ENCODE measurements at regions not wholly inside any gene's neighbourhood (a gene's known extent, or its start where the extent isn't known, plus 50 kb on each side); places are given as distances from the start of the nearest gene placed in this dataset.
"Not testable (repeated sequence)": the region's sequence is repeated elsewhere in the genome, so short reads cannot be mapped to it uniquely, and the experiment has no call there.

- Histone ChIP-seq H3K79me2 (ENCODE audit: insufficient read depth) (no peaks in the 10 kb centered on the region), H3K4me3 (ENCODE audit: low read depth in 2 of 2, low read length in 1 of 2) (no peak overlapping the region), H3K36me3 (replicated peaks in 1 of 2; ENCODE audit: control insufficient read depth in 1 of 2, insufficient read depth in 2 of 2, low read length in 1 of 2) (no peaks in the 10 kb centered on the region), H3K9me3 (no peaks in the 10 kb centered on the region), H3K9ac (no peak overlapping the region), H3K4me1 (ENCODE audit: control insufficient read depth in 1 of 2, insufficient read depth in 2 of 2, low read depth in 1 of 2, low read length in 1 of 2) (no peaks in the 10 kb centered on the region), H3K27me3 (ENCODE audit: insufficient read depth) (peaks cover 40% of the 10 kb centered on the region; the same call in 1 of the 2 replicates), H3K27ac (ENCODE audit: low read depth in 2 of 2, low read length in 1 of 2) (no peak overlapping the region), H3K9me2 (no peaks in the 10 kb centered on the region), H3K4me2 (no peak overlapping the region), H2AFZ (ENCODE audit: low read depth) (no peak overlapping the region), H4K20me1 (ENCODE audit: insufficient read depth) (no peaks in the 10 kb centered on the region), H3F3A (replicated peaks; ENCODE audit: insufficient read depth) (no peaks in the 10 kb centered on the region)
- CTCF ChIA-PET = interaction anchor here (0.7 to 1.8 kb wide), 10 partner anchors 9 to 314 kb away, joined by 3 to 13 read pairs (median 3); no protein-coding TSS in a partner anchor
- no peak for TF ChIP-seq FOXJ3 (CRISPR knock-in tag; IDR thresholded peaks at IDR 0.05)
- TF ChIP-seq ELF1 (IDR thresholded peaks at IDR 0.05) = no peak
- TF ChIP-seq, protein P1, sequence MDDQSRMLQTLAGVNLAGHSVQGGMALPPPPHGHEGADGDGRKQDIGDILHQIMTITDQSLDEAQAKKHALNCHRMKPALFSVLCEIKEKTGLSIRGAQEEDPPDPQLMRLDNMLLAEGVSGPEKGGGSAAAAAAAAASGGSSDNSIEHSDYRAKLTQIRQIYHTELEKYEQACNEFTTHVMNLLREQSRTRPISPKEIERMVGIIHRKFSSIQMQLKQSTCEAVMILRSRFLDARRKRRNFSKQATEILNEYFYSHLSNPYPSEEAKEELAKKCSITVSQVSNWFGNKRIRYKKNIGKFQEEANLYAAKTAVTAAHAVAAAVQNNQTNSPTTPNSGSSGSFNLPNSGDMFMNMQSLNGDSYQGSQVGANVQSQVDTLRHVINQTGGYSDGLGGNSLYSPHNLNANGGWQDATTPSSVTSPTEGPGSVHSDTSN (IDR thresholded peaks at IDR 0.05) = no peak
- no peak for TF ChIP-seq RXRA (IDR thresholded peaks at IDR 0.05; ENCODE audit: borderline replicate concordance, low read depth)
- no peak for TF ChIP-seq FOSL2 (IDR thresholded peaks at IDR 0.05; ENCODE audit: borderline replicate concordance, low read depth)
- no peak for TF ChIP-seq RFX5 (IDR thresholded peaks at IDR 0.05; ENCODE audit: low read length)
- TF ChIP-seq, protein P2, sequence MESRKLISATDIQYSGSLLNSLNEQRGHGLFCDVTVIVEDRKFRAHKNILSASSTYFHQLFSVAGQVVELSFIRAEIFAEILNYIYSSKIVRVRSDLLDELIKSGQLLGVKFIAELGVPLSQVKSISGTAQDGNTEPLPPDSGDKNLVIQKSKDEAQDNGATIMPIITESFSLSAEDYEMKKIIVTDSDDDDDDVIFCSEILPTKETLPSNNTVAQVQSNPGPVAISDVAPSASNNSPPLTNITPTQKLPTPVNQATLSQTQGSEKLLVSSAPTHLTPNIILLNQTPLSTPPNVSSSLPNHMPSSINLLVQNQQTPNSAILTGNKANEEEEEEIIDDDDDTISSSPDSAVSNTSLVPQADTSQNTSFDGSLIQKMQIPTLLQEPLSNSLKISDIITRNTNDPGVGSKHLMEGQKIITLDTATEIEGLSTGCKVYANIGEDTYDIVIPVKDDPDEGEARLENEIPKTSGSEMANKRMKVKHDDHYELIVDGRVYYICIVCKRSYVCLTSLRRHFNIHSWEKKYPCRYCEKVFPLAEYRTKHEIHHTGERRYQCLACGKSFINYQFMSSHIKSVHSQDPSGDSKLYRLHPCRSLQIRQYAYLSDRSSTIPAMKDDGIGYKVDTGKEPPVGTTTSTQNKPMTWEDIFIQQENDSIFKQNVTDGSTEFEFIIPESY (IDR thresholded peaks at IDR 0.05; ENCODE audit: borderline replicate concordance, low read depth) = no peak
- no peak for TF ChIP-seq MXI1 (IDR thresholded peaks at IDR 0.05; ENCODE audit: low read depth, low read length)
- TF ChIP-seq MEF2A (IDR thresholded peaks at IDR 0.05; ENCODE audit: borderline replicate concordance, low read depth) = no peak
- no peak for TF ChIP-seq EZH2phosphoT487 (IDR thresholded peaks at IDR 0.05; ENCODE audit: borderline replicate concordance, low read depth)
- no peak for TF ChIP-seq RAD21 (IDR thresholded peaks at IDR 0.05; ENCODE audit: low read length)
- DNase-seq = no peak
- 4% methylated on average over 2 of the region's 2 CpGs for WGBS (ENCODE audit: low lambda C conversion rate)
- POLR2A ChIA-PET = no interaction called here
Observed at GRCh38 chr1:157376681-157377080, 175.6 kb downstream of the FCRL5 start.

GRCh38 chr1:157372311-157372710 is 180.0 kb downstream of the FCRL5 start:
- POLR2A ChIA-PET; H3K4me3 ChIP-seq (ENCODE audit: low read depth in 2 of 2, low read length in 1 of 2); H3K27ac ChIP-seq (ENCODE audit: low read depth in 2 of 2, low read length in 1 of 2); H3K79me2 ChIP-seq (ENCODE audit: insufficient read depth); H3K4me1 ChIP-seq (ENCODE audit: control insufficient read depth in 1 of 2, insufficient read depth in 2 of 2, low read depth in 1 of 2, low read length in 1 of 2); H2AFZ ChIP-seq (ENCODE audit: low read depth); DNase-seq; H3K9ac ChIP-seq; CTCF ChIA-PET; H3K4me2 ChIP-seq; H3F3A ChIP-seq (replicated peaks; ENCODE audit: insufficient read depth); H3K9me2 ChIP-seq; H3K9me3 ChIP-seq; H3K36me3 ChIP-seq (replicated peaks in 1 of 2; ENCODE audit: control insufficient read depth in 1 of 2, insufficient read depth in 2 of 2, low read length in 1 of 2); H4K20me1 ChIP-seq (ENCODE audit: insufficient read depth): not testable (repeated sequence)
- H3K27me3 ChIP-seq (ENCODE audit: insufficient read depth) = peaks cover 22% of the 10 kb centered on the region; the same call in 1 of the 2 replicates
- 15% methylated on average over 2 of the region's 2 CpGs for WGBS (ENCODE audit: low lambda C conversion rate)

Data from SK-N-SH (cell line).